Testis (tissue), 2 donors: ENCODE measurements at regions not wholly inside any gene's neighbourhood (a gene's known extent, or its start where the extent isn't known, plus 50 kb on each side); places are given as distances from the start of the nearest gene placed in this dataset.

Source experiments
- POLR2A ChIP-seq: fragments of 450-650 bp; IDR thresholded peaks from one replicate; pipeline ENCODE4 v1.6.1; 2017; ENCODE audit warnings: antibody characterized with exemption, mild to moderate bottlenecking, moderate library complexity
- TF ChIP-seq, protein P1 (sequence below), 3 experiments: fragments of 450-650 bp in 2 of 3; fragments of 200-600 bp in 1 of 3; sonication (generic) in 1 of 3; IDR thresholded peaks; one replicate each; pipeline ENCODE4 v1.5.1; 2016 to 2019; ENCODE audit warnings: antibody characterized with exemption in 3 of 3, mild to moderate bottlenecking in 2 of 3, moderate library complexity in 1 of 3

DNA sequence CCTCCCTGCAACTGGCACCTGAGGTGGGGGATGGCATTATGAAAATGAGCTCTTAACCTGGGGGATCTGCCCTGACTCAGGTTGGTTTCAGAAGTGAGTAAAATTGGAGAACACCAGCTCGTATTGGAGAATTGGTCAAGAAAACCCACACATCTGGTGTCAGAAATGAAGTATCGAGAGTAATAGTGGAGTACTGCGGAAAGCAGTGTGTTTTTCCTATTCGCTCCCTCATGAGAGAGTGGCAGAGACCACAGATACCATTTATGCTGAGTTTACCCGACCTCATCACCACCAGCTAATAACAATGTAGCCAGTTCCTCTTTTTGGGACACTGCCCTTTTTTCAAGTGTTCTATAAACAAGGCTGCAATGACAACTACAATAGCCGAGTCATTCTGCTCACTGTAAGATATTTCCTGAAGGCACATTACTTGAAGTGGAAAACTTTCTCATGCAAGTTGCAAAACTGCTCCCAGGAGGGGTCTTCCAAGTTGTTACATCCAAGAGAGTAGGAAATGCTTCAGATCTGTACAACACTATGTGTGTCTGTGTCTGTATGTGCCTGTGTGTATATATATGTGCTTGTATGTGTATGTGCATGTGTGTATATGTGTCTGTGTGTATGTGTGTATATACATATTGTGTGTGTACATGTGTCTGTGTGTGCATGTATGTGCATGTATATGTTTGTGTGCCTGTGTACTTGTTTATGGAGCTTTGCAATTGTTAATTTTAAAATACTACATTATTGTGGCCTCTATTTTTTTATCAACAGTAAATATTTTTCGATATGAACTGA is 106.0 kb upstream of the CST7 start:
- TF ChIP-seq, protein P1, sequence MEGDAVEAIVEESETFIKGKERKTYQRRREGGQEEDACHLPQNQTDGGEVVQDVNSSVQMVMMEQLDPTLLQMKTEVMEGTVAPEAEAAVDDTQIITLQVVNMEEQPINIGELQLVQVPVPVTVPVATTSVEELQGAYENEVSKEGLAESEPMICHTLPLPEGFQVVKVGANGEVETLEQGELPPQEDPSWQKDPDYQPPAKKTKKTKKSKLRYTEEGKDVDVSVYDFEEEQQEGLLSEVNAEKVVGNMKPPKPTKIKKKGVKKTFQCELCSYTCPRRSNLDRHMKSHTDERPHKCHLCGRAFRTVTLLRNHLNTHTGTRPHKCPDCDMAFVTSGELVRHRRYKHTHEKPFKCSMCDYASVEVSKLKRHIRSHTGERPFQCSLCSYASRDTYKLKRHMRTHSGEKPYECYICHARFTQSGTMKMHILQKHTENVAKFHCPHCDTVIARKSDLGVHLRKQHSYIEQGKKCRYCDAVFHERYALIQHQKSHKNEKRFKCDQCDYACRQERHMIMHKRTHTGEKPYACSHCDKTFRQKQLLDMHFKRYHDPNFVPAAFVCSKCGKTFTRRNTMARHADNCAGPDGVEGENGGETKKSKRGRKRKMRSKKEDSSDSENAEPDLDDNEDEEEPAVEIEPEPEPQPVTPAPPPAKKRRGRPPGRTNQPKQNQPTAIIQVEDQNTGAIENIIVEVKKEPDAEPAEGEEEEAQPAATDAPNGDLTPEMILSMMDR (IDR thresholded peaks at IDR 0.05) = no peak
- no peak for TF ChIP-seq POLR2A
